K562 (cell line): ENCODE measurements at regions not wholly inside any gene's neighbourhood (a gene's known extent, or its start where the extent isn't known, plus 50 kb on each side); places are given as distances from the start of the nearest gene placed in this dataset.

Experiments
- ATAC-seq: fragments of 200-7000 bp; cut with Tn5 transposase; 3 replicates; pipeline ENCODE4 v1.9.1; 2020; ENCODE audit warnings: moderate library complexity
- BruUV-seq: library from RNA; stranded (reverse); fragments of 400-500 nt; replicated peaks from 2 replicates; lab custom pipeline; 2021; lab: Mats Ljungman, UMichigan
- CTCF ChIA-PET: fragments of 300-600 bp; formaldehyde crosslinking; extraction: SDS; loops from one replicate; lab custom pipeline; 2021; ENCODE audit warnings: low intra/inter-chr PET ratio; lab: Yijun Ruan, JAX
- POLR2A ChIA-PET: fragments of 300-600, 350-650 bp; sonication (Branson Sonifier 250); formaldehyde crosslinking; extraction: SDS; loops from one replicate; lab custom pipeline; 2021; ENCODE audit warnings: antibody characterized with exemption, inconsistent platforms; lab: Yijun Ruan, JAX
- DNase-seq, 4 experiments: peaks; one replicate each; pipeline versions ENCODE4 v3.0.0 to v3.0.0-alpha.2; 2011 to 2018; ENCODE audit warnings: low spot score in 3 of 4, mixed read lengths in 3 of 4; ENCODE audit errors: extremely low read depth in 1 of 4
- FAIRE-seq: peaks from 2 replicates; lab custom pipeline; 2011; peaks lifted over from hg19 to GRCh38; lab: Jason Lieb, UNC
- H2AFZ ChIP-seq: 2 replicates; pipeline ENCODE4 v1.6.0; 2011; ENCODE audit warnings: low read depth, low read length, control low read depth, inconsistent platforms
- H3K27ac ChIP-seq: fragments of 200-600 bp; 3 replicates; pipeline ENCODE4 v1.8.0; 2011; ENCODE audit warnings: low read depth, mild to moderate bottlenecking, control low read depth, inconsistent platforms, low read length, moderate library complexity, mixed read lengths; ENCODE audit errors: extremely low read depth
- H3K27me3 ChIP-seq, 2 experiments: fragments of 300-600 bp in 1 of 2; 2 replicates in 1 of 2; 3 replicates in 1 of 2; pipeline versions ENCODE4 v1.6.0 to v1.8.0; 2011; ENCODE audit warnings: inconsistent platforms in 2 of 2, low read length in 2 of 2, mild to moderate bottlenecking in 1 of 2, mixed read lengths in 1 of 2, moderate library complexity in 1 of 2; ENCODE audit not compliant: control insufficient read depth in 2 of 2, insufficient read depth in 2 of 2
- H3K36me3 ChIP-seq: fragments of 300-600 bp; 3 replicates; pipeline ENCODE4 v1.8.0; 2011; ENCODE audit warnings: mild to moderate bottlenecking, low read length, inconsistent platforms; ENCODE audit not compliant: control insufficient read depth, insufficient read depth
- H3K4me1 ChIP-seq, 2 experiments: fragments of 200-600 bp in 1 of 2; replicated peaks in 1 of 2; 2 replicates in 1 of 2; 3 replicates in 1 of 2; pipeline versions ENCODE4 v1.5.1 to v1.8.0; 2011; ENCODE audit warnings: inconsistent platforms in 2 of 2, low read length in 2 of 2, mild to moderate bottlenecking in 1 of 2, mixed read lengths in 1 of 2, moderate library complexity in 1 of 2; ENCODE audit not compliant: control insufficient read depth in 2 of 2, insufficient read depth in 2 of 2
- H3K4me2 ChIP-seq: 2 replicates; pipeline ENCODE4 v1.6.1; 2011; ENCODE audit warnings: low read length, control low read depth, inconsistent platforms, mixed read lengths; ENCODE audit not compliant: insufficient read depth
- H3K4me3 ChIP-seq: fragments of 200-600 bp; sonication (generic), shearing (Covaris generic); 2 replicates; pipeline ENCODE4 v1.5.1; 2016; ENCODE audit warnings: control low read depth, inconsistent platforms
- H3K79me2 ChIP-seq: fragments of 200-600 bp; 3 replicates; pipeline ENCODE4 v1.8.0; 2011; ENCODE audit warnings: low read length, inconsistent platforms; ENCODE audit not compliant: control insufficient read depth, insufficient read depth
- H3K9ac ChIP-seq, 2 experiments: 2 replicates each; pipeline versions ENCODE4 v1.6.0 to v1.6.1; 2011; ENCODE audit warnings: low read depth in 2 of 2, low read length in 2 of 2, control low read depth in 1 of 2, inconsistent platforms in 1 of 2, mild to moderate bottlenecking in 1 of 2, mixed read lengths in 1 of 2; ENCODE audit not compliant: insufficient read depth in 1 of 2
- H3K9me1 ChIP-seq: one replicate; pipeline ENCODE4 v1.6.0; 2011; ENCODE audit warnings: inconsistent platforms, mild to moderate bottlenecking, low read length, moderate library complexity; ENCODE audit not compliant: control insufficient read depth, insufficient read depth
- H3K9me3 ChIP-seq: replicated peaks from 2 replicates; pipeline ENCODE4 v1.5.1; 2011; ENCODE audit warnings: low read depth, low read length, inconsistent platforms; ENCODE audit not compliant: control insufficient read depth, insufficient read depth
- H4K20me1 ChIP-seq: replicated peaks from 2 replicates; pipeline ENCODE4 v1.6.1; 2011; ENCODE audit warnings: low read length, inconsistent platforms, mixed read lengths; ENCODE audit not compliant: control insufficient read depth, insufficient read depth
- CBX1 ChIP-seq: sonication (generic); IDR thresholded peaks from 2 replicates; pipeline ENCODE4 v1.6.1; 2016; ENCODE audit warnings: antibody characterized with exemption, low read depth, mild to moderate bottlenecking
- DNMT1 ChIP-seq: fragments of 450-650 bp; IDR thresholded peaks from 2 replicates; pipeline ENCODE4 v1.6.1; 2016; ENCODE audit warnings: antibody characterized with exemption, mild to moderate bottlenecking
- HDAC8 ChIP-seq: fragments of 450-650 bp; IDR thresholded peaks from 2 replicates; pipeline ENCODE4 v1.6.1; 2016; ENCODE audit warnings: mild to moderate bottlenecking, missing genetic modification characterization, moderate library complexity, missing compliant biosample characterization
- HMBOX1 ChIP-seq: sonication (generic); IDR thresholded peaks from 2 replicates; pipeline ENCODE4 v1.6.1; 2016
- MAFK ChIP-seq: IDR thresholded peaks from 2 replicates; pipeline ENCODE4 v1.6.1; 2011; ENCODE audit warnings: low read length, improper control_type of control experiment
- TAF1 ChIP-seq: IDR thresholded peaks from 2 replicates; pipeline ENCODE4 v1.6.1; 2011; ENCODE audit warnings: mild to moderate bottlenecking, low read length, moderate library complexity; ENCODE audit not compliant: insufficient read depth, control insufficient read depth, severe bottlenecking; ENCODE audit errors: extremely low read depth
- THAP12 ChIP-seq: fragments of 250-450 bp; sonication (Bioruptor Pico); IDR thresholded peaks from 2 replicates; pipeline ENCODE4 v1.9.0; 2021; ENCODE audit warnings: mild to moderate bottlenecking, inconsistent platforms
- TOE1 ChIP-seq, 2 experiments: fragments of 450-650 bp in 1 of 2; sonication (generic) in 1 of 2; formaldehyde crosslinking in 1 of 2; IDR thresholded peaks; 2 replicates each; pipeline versions ENCODE4 v1.7.1 to v1.8.0; 2016 to 2022; ENCODE audit warnings: borderline replicate concordance in 2 of 2, mild to moderate bottlenecking in 2 of 2, antibody characterized with exemption in 1 of 2, inconsistent platforms in 1 of 2, low read depth in 1 of 2, missing genetic modification reagents in 1 of 2, moderate library complexity in 1 of 2
- ZMIZ1 ChIP-seq, 2 experiments: fragments of 150-350 bp in 1 of 2; IDR thresholded peaks; 2 replicates each; pipeline ENCODE4 v1.6.1; 2012 to 2016; ENCODE audit warnings: low read depth in 2 of 2, low read length in 2 of 2, mild to moderate bottlenecking in 1 of 2, moderate library complexity in 1 of 2
- ZNF507 ChIP-seq: conservative IDR thresholded peaks from 2 replicates; pipeline ENCODE4 v1.6.1; 2017; ENCODE audit warnings: missing genetic modification characterization, missing compliant biosample characterization
- WGBS: fragments of 100-300 bp; shearing (Covaris generic); methylation state at CpG from one replicate; pipeline ENCODE4 v1.1.6; 2016; ENCODE audit warnings: low coverage, mixed read lengths; ENCODE audit not compliant: insufficient coverage; ENCODE audit errors: missing lambda C conversion rate; 5-methylcytosine and 5-hydroxymethylcytosine counted together
- in situ Hi-C: fragments of 300-500 bp; cut with MboI; formaldehyde crosslinking; loops from 4 replicates; pipeline ENCODE4 v1.15.0; 2018; ENCODE audit warnings: inconsistent platforms, mixed read lengths
- intact Hi-C: fragments of 100-400 bp; cut with micrococcal nuclease; formaldehyde crosslinking; loops from 2 replicates; pipeline ENCODE4 v1.14.2; 2022

GRCh38 chr6:98514073-98514720 is 320.2 kb upstream of the POU3F2 start (continued):
- TF ChIP-seq TAF1: no peak

GRCh38 chr6:98514796-98515195 is 319.6 kb upstream of the POU3F2 start:
- Histone ChIP-seq H3K9me3 (no peaks in the 10 kb centered on the region), H3K79me2 (no peaks in the 10 kb centered on the region), H3K36me3 (no peaks in the 10 kb centered on the region), H3K4me2 (no peak overlapping the region), H3K27me3 (no peaks in the 10 kb centered on the region), H2AFZ (no peak overlapping the region), H3K9ac (no peak overlapping the region), H3K27ac (no peak overlapping the region), H4K20me1 (no peaks in the 10 kb centered on the region), H3K9me1 (no peaks in the 10 kb centered on the region), H3K4me3 (no peak overlapping the region), H3K4me1 (no peaks in the 10 kb centered on the region)
- no peak for DNase-seq
- CTCF ChIA-PET: no interaction called here
- intact Hi-C loops (no loop called here), in situ Hi-C loops (no loop called here)
- BruUV-seq: no TSS peak
- 0% methylated on average over 1 of the region's 1 CpG for WGBS
- FAIRE-seq: no peak
- POLR2A ChIA-PET: interaction anchor here (0.6 kb wide), 1 partner anchor 906 kb away, joined by 3 read pairs; no protein-coding TSS in a partner anchor
- no peak for ATAC-seq
- no peak for TF ChIP-seq HMBOX1
- TF ChIP-seq TOE1 (IDR thresholded peaks at IDR 0.05; ENCODE audit: borderline replicate concordance): no peak
- no peak for TF ChIP-seq TOE1 (CRISPR knock-in tag; IDR thresholded peaks at IDR 0.05; ENCODE audit: borderline replicate concordance, low read depth)
- TF ChIP-seq ZMIZ1 (IDR thresholded peaks at IDR 0.05; ENCODE audit: low read depth in 2 of 2, low read length in 2 of 2): no peak
- TF ChIP-seq THAP12 (CRISPR knock-in tag): no peak
- TF ChIP-seq DNMT1: no peak
- no peak for TF ChIP-seq ZNF507 (tag)
- no peak for TF ChIP-seq MAFK
- no peak for TF ChIP-seq CBX1
- TF ChIP-seq HDAC8 (tag): no peak
